ENCODE measurements at regions not wholly inside any gene's neighbourhood (a gene's known extent, or its start where the extent isn't known, plus 50 kb on each side); places are given as distances from the start of the nearest gene placed in this dataset.

DNA sequence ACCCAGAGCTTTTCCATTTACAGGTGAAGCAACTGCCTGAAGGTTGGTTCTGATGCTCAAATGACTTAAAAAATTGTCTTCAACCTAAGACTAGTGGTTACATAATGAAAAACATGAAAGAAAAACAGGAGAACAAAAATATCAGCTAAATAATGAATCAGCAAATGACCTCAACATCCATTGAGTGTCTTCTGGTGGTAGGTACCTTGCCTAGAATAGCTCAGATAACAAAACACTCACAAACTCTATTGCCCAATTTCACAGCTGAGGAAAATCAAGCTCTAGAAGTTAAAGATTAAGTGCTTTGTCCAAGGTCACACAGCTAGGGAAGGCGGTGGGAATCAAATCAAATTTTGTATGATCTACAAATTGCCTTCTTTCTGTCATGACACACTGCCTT lies 304.6 kb upstream of the CDH11 start:
- no peak for TF ChIP-seq CTCF (IDR thresholded peaks at IDR 0.05)
- no peak for TF ChIP-seq POLR2A (IDR thresholded peaks at IDR 0.05)
